Endothelial cell of umbilical vein (primary cell): ENCODE measurements at regions not wholly inside any gene's neighbourhood (a gene's known extent, or its start where the extent isn't known, plus 50 kb on each side); places are given as distances from the start of the nearest gene placed in this dataset.

Experiments
- BruUV-seq: library from RNA; stranded (reverse); fragments of 400-500 nt; replicated peaks from 2 replicates; lab custom pipeline; 2021; lab: Mats Ljungman, UMichigan
- CTCF ChIA-PET: fragments of 300-600, 350-600 bp; sonication (Branson Sonifier 250); formaldehyde crosslinking; loops from one replicate; lab custom pipeline; 2021; ENCODE audit warnings: antibody characterized with exemption, inconsistent platforms; lab: Charles Lee
- POLR2A ChIA-PET: fragments of 300-600, 350-600 bp; sonication (Branson Sonifier 250); formaldehyde crosslinking; loops from one replicate; lab custom pipeline; 2021; ENCODE audit warnings: antibody characterized with exemption, inconsistent platforms; lab: Charles Lee
- DNase-seq: peaks from one replicate; pipeline ENCODE4 v3.0.0-alpha.2; 2011; ENCODE audit warnings: low read depth, low spot score
- FAIRE-seq: peaks from 2 replicates; lab custom pipeline; 2011; peaks lifted over from hg19 to GRCh38; lab: Jason Lieb, UNC
- H2AFZ ChIP-seq: 2 replicates; pipeline ENCODE4 v1.6.0; 2012; ENCODE audit warnings: low read depth, low read length, control low read depth, inconsistent platforms
- H3K27ac ChIP-seq: 2 replicates; pipeline ENCODE4 v1.5.1; 2011; ENCODE audit warnings: low read depth, mild to moderate bottlenecking, control low read depth, low read length, moderate library complexity; ENCODE audit not compliant: insufficient read depth
- H3K27me3 ChIP-seq, 2 experiments: 2 replicates each; pipeline versions ENCODE4 v1.6.0 to v1.6.1; 2011; ENCODE audit warnings: low read length in 2 of 2, mixed read lengths in 1 of 2; ENCODE audit not compliant: control insufficient read depth in 2 of 2, insufficient read depth in 2 of 2
- H3K36me3 ChIP-seq, 2 experiments: 2 replicates in 1 of 2; 3 replicates in 1 of 2; pipeline ENCODE4 v1.5.1; 2011; ENCODE audit warnings: low read length in 2 of 2, mild to moderate bottlenecking in 1 of 2, moderate library complexity in 1 of 2; ENCODE audit not compliant: control insufficient read depth in 2 of 2, insufficient read depth in 2 of 2; ENCODE audit errors: extremely low read depth in 1 of 2
- H3K4me1 ChIP-seq: 3 replicates; pipeline ENCODE4 v1.5.1; 2011; ENCODE audit warnings: mild to moderate bottlenecking, low read length; ENCODE audit not compliant: control insufficient read depth, insufficient read depth; ENCODE audit errors: extremely low read depth
- H3K4me2 ChIP-seq: 2 replicates; pipeline ENCODE4 v1.6.1; 2011; ENCODE audit warnings: low read length, control low read depth, mixed read lengths; ENCODE audit not compliant: insufficient read depth
- H3K4me3 ChIP-seq, 3 experiments: fragments of 200-600 bp in 1 of 3; sonication (generic), shearing (Covaris generic) in 1 of 3; replicated peaks in 1 of 3; 2 replicates each; pipeline ENCODE4 v1.5.1; 2011 to 2016; ENCODE audit warnings: control low read depth in 3 of 3, low read length in 3 of 3, mild to moderate bottlenecking in 2 of 3, inconsistent platforms in 1 of 3, low read depth in 1 of 3, moderate library complexity in 1 of 3; ENCODE audit not compliant: insufficient read depth in 1 of 3
- H3K79me2 ChIP-seq: 2 replicates; pipeline ENCODE4 v1.6.0; 2012; ENCODE audit warnings: low read length, inconsistent platforms; ENCODE audit not compliant: control insufficient read depth, insufficient read depth
- H3K9ac ChIP-seq: replicated peaks from 2 replicates; pipeline ENCODE3; 2011; ENCODE audit warnings: low read length, control low read depth; ENCODE audit not compliant: insufficient read depth; ENCODE audit errors: extremely low read depth
- H3K9me1 ChIP-seq: replicated peaks from 3 replicates; pipeline ENCODE4 v1.6.0; 2011; ENCODE audit warnings: mild to moderate bottlenecking, low read length; ENCODE audit not compliant: control insufficient read depth, insufficient read depth; ENCODE audit errors: extremely low read depth
- H3K9me3 ChIP-seq: replicated peaks from 2 replicates; pipeline ENCODE4 v1.5.1; 2012; ENCODE audit warnings: low read length, inconsistent platforms; ENCODE audit not compliant: control insufficient read depth, insufficient read depth
- H4K20me1 ChIP-seq: replicated peaks from 2 replicates; pipeline ENCODE3; 2011; ENCODE audit warnings: mild to moderate bottlenecking, low read length; ENCODE audit not compliant: control insufficient read depth, insufficient read depth; ENCODE audit errors: extremely low read depth
- CTCF ChIP-seq, 2 donors: IDR thresholded peaks; 1 replicate in 1 of 2; 2 replicates in 1 of 2; pipeline ENCODE4 v1.5.1; 2011; ENCODE audit warnings: low read length in 2 of 2, mild to moderate bottlenecking in 2 of 2, moderate library complexity in 2 of 2, control low read depth in 1 of 2, inconsistent platforms in 1 of 2, low read depth in 1 of 2; ENCODE audit not compliant: insufficient read depth in 1 of 2; ENCODE audit errors: extremely low read depth in 1 of 2
- EZH2 ChIP-seq: IDR thresholded peaks from 2 replicates; pipeline ENCODE4 v1.6.1; 2012; ENCODE audit warnings: borderline replicate concordance, low read depth, mild to moderate bottlenecking, moderate library complexity, low read length, inconsistent platforms; ENCODE audit not compliant: severe bottlenecking
- FOS ChIP-seq: IDR thresholded peaks from 2 replicates; pipeline ENCODE4 v1.6.1; 2011; ENCODE audit warnings: mild to moderate bottlenecking, low read length, moderate library complexity, borderline replicate concordance; ENCODE audit not compliant: insufficient read depth
- GATA2 ChIP-seq: IDR thresholded peaks from 2 replicates; pipeline ENCODE4 v1.7.0; 2011; ENCODE audit warnings: low read depth, mild to moderate bottlenecking, moderate library complexity, mixed read lengths, low read length; ENCODE audit not compliant: insufficient read length, insufficient read depth
- JUN ChIP-seq: IDR thresholded peaks from 2 replicates; pipeline ENCODE4 v1.6.1; 2011; ENCODE audit warnings: borderline replicate concordance, low read depth; ENCODE audit not compliant: insufficient read length, insufficient read depth
- MAX ChIP-seq: IDR thresholded peaks from 2 replicates; pipeline ENCODE4 v1.6.1; 2011; ENCODE audit not compliant: insufficient read depth, insufficient read length
- MYC ChIP-seq: IDR thresholded peaks from one replicate; pipeline ENCODE4 v1.6.1; 2011; ENCODE audit warnings: mild to moderate bottlenecking, low read depth, low read length
- POLR2A ChIP-seq: IDR thresholded peaks from 2 replicates; pipeline ENCODE4 v1.6.1; 2012; ENCODE audit warnings: low read depth, mild to moderate bottlenecking, control low read depth, low read length
- POLR2AphosphoS5 ChIP-seq: IDR thresholded peaks from 2 replicates; pipeline ENCODE4 v1.6.1; 2012; ENCODE audit warnings: low read depth, mild to moderate bottlenecking, control low read depth, low read length, moderate library complexity; ENCODE audit not compliant: insufficient read depth
- dilution Hi-C: fragments of 300-500 bp; cut with MboI; formaldehyde crosslinking; loops from one replicate; pipeline ENCODE4 v1.15.0; 2019; ENCODE audit warnings: low sequenced_read_pairs; ENCODE audit not compliant: extremely low pct_ligation_motif_present
- intact Hi-C: fragments of 100-400 bp; cut with micrococcal nuclease; formaldehyde crosslinking; loops from one replicate; pipeline ENCODE4 v1.10.0; 2022

- H4K20me1 ChIP-seq, result no peaks in the 10 kb centered on the region
- no peaks in the 10 kb centered on the region for H3K9me3 ChIP-seq
- no peak overlapping the region for H3K4me3 ChIP-seq
- TF ChIP-seq JUN (no peak), CTCF (IDR thresholded peaks at IDR 0.05; ENCODE audit: extremely low read depth in 1 of 2, insufficient read depth in 1 of 2, low read depth in 1 of 2, low read length in 2 of 2) (no peak), POLR2AphosphoS5 (no peak), POLR2A (no peak), GATA2 (no peak)
- H3K79me2 ChIP-seq, result no peaks in the 10 kb centered on the region
- H2AFZ ChIP-seq, result no peak overlapping the region
- no peak overlapping the region for H3K27ac ChIP-seq
- intact Hi-C loops, result no loop called here
- no peak for DNase-seq
- H3K9ac ChIP-seq, result no peak overlapping the region
- no peaks in the 10 kb centered on the region for H3K27me3 ChIP-seq
- no peak overlapping the region for H3K4me2 ChIP-seq
- dilution Hi-C loops, result no loop called here
- no peaks in the 10 kb centered on the region for H3K9me1 ChIP-seq
- no TSS peak for BruUV-seq
- ChIA-PET CTCF (interaction anchor here (1.3 kb wide), 1 partner anchor 351 kb away, joined by 3 read pairs; no protein-coding TSS in a partner anchor), POLR2A (no interaction called here)
- FAIRE-seq, result no peak
- no peaks in the 10 kb centered on the region for H3K4me1 ChIP-seq
- no peaks in the 10 kb centered on the region for H3K36me3 ChIP-seq
Measured at GRCh38 chr10:55277549-55277948, 476.5 kb upstream of the PCDH15 start.

GRCh38 chr10:55274367-55274766, 473.3 kb upstream of the PCDH15 start:
- no peaks in the 10 kb centered on the region for H3K36me3 ChIP-seq
- H2AFZ ChIP-seq, result no peak overlapping the region
- intact Hi-C loops (no loop called here), dilution Hi-C loops (no loop called here)
- no TSS peak for BruUV-seq
- no peaks in the 10 kb centered on the region for H3K79me2 ChIP-seq
- no peaks in the 10 kb centered on the region for H3K27me3 ChIP-seq
- no peak for DNase-seq
- no peak overlapping the region for H3K4me3 ChIP-seq
- H3K9ac ChIP-seq, result no peak overlapping the region
- no peaks in the 10 kb centered on the region for H3K4me1 ChIP-seq
- ChIA-PET POLR2A (no interaction called here), CTCF (interaction anchor here (1.5 kb wide), 1 partner anchor 10 kb away, joined by 4 read pairs; no protein-coding TSS in a partner anchor)
- no peak overlapping the region for H3K27ac ChIP-seq
- no peak overlapping the region for H3K4me2 ChIP-seq
- H4K20me1 ChIP-seq, result no peaks in the 10 kb centered on the region
- TF ChIP-seq MAX, result no peak
- no peak for TF ChIP-seq POLR2AphosphoS5
- no peak for TF ChIP-seq EZH2
- TF ChIP-seq FOS, result no peak
- no peak for TF ChIP-seq CTCF (IDR thresholded peaks at IDR 0.05; ENCODE audit: extremely low read depth in 1 of 2, insufficient read depth in 1 of 2, low read depth in 1 of 2, low read length in 2 of 2)
- no peak for TF ChIP-seq POLR2A
- no peak for TF ChIP-seq MYC
- TF ChIP-seq GATA2, result no peak
- no peak for TF ChIP-seq JUN
- no peaks in the 10 kb centered on the region for H3K9me1 ChIP-seq
- no peaks in the 10 kb centered on the region for H3K9me3 ChIP-seq
- FAIRE-seq, result no peak
